ENCODE measurements at regions not wholly inside any gene's neighbourhood (a gene's known extent, or its start where the extent isn't known, plus 50 kb on each side); places are given as distances from the start of the nearest gene placed in this dataset.

DNA sequence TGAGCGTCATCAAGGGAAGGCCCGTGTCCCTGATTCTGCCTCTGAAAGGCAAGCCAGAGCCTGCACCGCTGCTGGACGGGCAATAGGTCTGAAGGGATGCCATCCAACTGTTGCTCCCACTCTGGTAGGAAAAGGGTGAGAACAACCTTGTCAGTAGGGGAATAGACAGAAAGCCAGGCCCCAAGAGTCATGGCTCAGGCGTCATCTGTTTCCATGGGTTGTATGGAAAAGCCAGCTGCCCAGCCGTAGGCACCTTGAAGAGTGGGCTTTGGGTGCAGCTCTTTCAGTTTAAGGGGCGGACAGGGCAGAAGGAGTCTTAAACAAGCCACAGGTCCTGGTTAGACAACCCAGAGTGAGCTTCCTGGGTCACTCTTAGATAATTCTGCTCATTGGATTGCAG lies 66.5 kb downstream of the RNF6 start:
- Mint-ChIP-seq H3K27ac (ENCODE audit: unreplicated experiment) (peak overlapping the region; percentile 9), H3K4me3 (no peak overlapping the region), H3K27me3 (ENCODE audit: low read depth) (no peaks in the 10 kb centered on the region), H3K4me1 (no peaks in the 10 kb centered on the region), H3K9me3 (peaks cover 3% of the 10 kb centered on the region), H3K36me3 (ENCODE audit: low read depth) (no peaks in the 10 kb centered on the region)
- TF ChIP-seq, protein P1, sequence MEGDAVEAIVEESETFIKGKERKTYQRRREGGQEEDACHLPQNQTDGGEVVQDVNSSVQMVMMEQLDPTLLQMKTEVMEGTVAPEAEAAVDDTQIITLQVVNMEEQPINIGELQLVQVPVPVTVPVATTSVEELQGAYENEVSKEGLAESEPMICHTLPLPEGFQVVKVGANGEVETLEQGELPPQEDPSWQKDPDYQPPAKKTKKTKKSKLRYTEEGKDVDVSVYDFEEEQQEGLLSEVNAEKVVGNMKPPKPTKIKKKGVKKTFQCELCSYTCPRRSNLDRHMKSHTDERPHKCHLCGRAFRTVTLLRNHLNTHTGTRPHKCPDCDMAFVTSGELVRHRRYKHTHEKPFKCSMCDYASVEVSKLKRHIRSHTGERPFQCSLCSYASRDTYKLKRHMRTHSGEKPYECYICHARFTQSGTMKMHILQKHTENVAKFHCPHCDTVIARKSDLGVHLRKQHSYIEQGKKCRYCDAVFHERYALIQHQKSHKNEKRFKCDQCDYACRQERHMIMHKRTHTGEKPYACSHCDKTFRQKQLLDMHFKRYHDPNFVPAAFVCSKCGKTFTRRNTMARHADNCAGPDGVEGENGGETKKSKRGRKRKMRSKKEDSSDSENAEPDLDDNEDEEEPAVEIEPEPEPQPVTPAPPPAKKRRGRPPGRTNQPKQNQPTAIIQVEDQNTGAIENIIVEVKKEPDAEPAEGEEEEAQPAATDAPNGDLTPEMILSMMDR (conservative IDR thresholded peaks at IDR 0.05) = no peak
- no peak for DNase-seq (ENCODE audit: low read depth, low spot score)

- no peak for DNase-seq (ENCODE audit: low read depth, low spot score)
- Mint-ChIP-seq H3K9me3 (no peaks in the 10 kb centered on the region), H3K27ac (ENCODE audit: unreplicated experiment) (no peak overlapping the region), H3K4me1 (peaks cover 12% of the 10 kb centered on the region), H3K4me3 (no peak overlapping the region), H3K36me3 (ENCODE audit: low read depth) (no peaks in the 10 kb centered on the region), H3K27me3 (ENCODE audit: low read depth) (peaks cover 3% of the 10 kb centered on the region)
- TF ChIP-seq, protein P1 (conservative IDR thresholded peaks at IDR 0.05) = peak; percentile 25
Observed at GRCh38 chr13:26133851-26134250, 82.0 kb upstream of the SHISA2 start.

DNA sequence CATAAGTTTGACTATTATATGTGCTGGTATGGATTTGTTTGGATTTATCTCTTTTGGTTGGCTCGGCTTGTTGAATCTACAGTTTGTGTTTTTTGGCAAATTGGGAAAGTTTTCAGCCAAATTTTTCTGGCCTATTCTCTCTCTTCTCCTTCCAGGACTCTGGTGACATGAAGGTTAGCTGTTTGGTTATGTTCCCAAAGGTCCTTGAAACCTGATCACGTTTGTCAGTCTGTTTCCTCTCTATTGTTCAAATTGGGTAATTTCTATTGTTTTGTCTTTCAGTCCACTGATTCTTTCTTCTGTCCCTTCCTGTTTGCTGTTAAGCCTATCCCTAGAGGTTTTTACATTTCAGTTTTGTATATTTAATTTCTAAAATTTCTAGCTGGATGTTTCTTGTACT lies 81.5 kb upstream of the SHISA2 start:
- Mint-ChIP-seq H3K27ac (ENCODE audit: unreplicated experiment) (no peak overlapping the region), H3K9me3 (no peaks in the 10 kb centered on the region)
- DNase-seq (ENCODE audit: low read depth, low spot score) = no peak

GRCh38 chr13:26132756-26133155 lies 80.9 kb upstream of the SHISA2 start:
- Mint-ChIP-seq H3K9me3 (no peaks in the 10 kb centered on the region), H3K36me3 (ENCODE audit: low read depth) (no peaks in the 10 kb centered on the region), H3K4me3 (no peak overlapping the region), H3K27me3 (ENCODE audit: low read depth) (peaks cover 2% of the 10 kb centered on the region), H3K27ac (ENCODE audit: unreplicated experiment) (no peak overlapping the region), H3K4me1 (peaks cover 12% of the 10 kb centered on the region)
- TF ChIP-seq, protein P1 (conservative IDR thresholded peaks at IDR 0.05) = no peak
- no peak for DNase-seq (ENCODE audit: low read depth, low spot score)

More for the DNA sequence above, 81.5 kb upstream of the SHISA2 start:
- TF ChIP-seq, protein P1 (conservative IDR thresholded peaks at IDR 0.05) = no peak
- Mint-ChIP-seq H3K27me3 (ENCODE audit: low read depth) (peaks cover 3% of the 10 kb centered on the region), H3K36me3 (ENCODE audit: low read depth) (no peaks in the 10 kb centered on the region), H3K4me1 (peaks cover 12% of the 10 kb centered on the region), H3K4me3 (no peak overlapping the region)

- Mint-ChIP-seq H3K27ac (ENCODE audit: unreplicated experiment) (no peak overlapping the region), H3K9me3 (no peaks in the 10 kb centered on the region), H3K4me1 (peaks cover 11% of the 10 kb centered on the region), H3K4me3 (no peak overlapping the region), H3K36me3 (ENCODE audit: low read depth) (no peaks in the 10 kb centered on the region), H3K27me3 (ENCODE audit: low read depth) (no peaks in the 10 kb centered on the region)
- no peak for DNase-seq (ENCODE audit: low read depth, low spot score)
- TF ChIP-seq, protein P1 (conservative IDR thresholded peaks at IDR 0.05) = no peak
Observed at GRCh38 chr13:26128676-26129075, 76.9 kb upstream of the SHISA2 start.

DNA sequence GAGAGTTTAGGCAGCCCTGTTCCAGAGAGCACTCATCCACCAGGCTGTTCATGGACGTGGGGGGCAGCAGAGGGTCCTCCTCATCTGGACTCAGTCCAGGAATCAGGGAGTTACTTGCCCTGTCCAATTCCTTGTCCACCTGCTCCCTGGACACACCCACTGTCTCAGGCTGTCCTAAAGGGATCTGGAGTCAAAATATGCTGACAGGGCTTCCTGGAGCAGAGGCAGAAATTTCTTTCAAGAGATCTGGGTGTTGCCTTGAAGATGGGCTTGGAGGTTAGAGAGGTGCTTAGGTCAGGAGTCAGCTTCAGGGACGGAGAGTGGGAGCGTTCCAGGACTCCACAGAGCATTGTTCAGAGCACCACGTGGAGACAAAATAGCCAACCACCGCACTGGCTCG lies 65.8 kb upstream of the SHISA2 start:
- Mint-ChIP-seq H3K27ac (ENCODE audit: unreplicated experiment) (no peak overlapping the region), H3K9me3 (no peaks in the 10 kb centered on the region), H3K27me3 (ENCODE audit: low read depth) (peaks cover 3% of the 10 kb centered on the region), H3K36me3 (ENCODE audit: low read depth) (no peaks in the 10 kb centered on the region), H3K4me3 (no peak overlapping the region), H3K4me1 (no peaks in the 10 kb centered on the region)
- DNase-seq (ENCODE audit: low read depth, low spot score) = no peak
- TF ChIP-seq, protein P1 (conservative IDR thresholded peaks at IDR 0.05) = no peak

Data from neural crest cell (in vitro differentiated cells).